Heart left ventricle (tissue), 13 donors: ENCODE measurements at regions not wholly inside any gene's neighbourhood (a gene's known extent, or its start where the extent isn't known, plus 50 kb on each side); places are given as distances from the start of the nearest gene placed in this dataset.

ENCODE experiments used
- POLR2A ChIP-seq, 2 donors: fragments of 450-650 bp; IDR thresholded peaks; one replicate each; pipeline ENCODE4 v1.6.1; 2017; ENCODE audit warnings: antibody characterized with exemption in 2 of 2, mild to moderate bottlenecking in 2 of 2, moderate library complexity in 2 of 2
- TF ChIP-seq, protein P1 (sequence below), 12 donors: fragments of 200-600 bp; sonication (generic) in 4 of 12; IDR thresholded peaks; one replicate each; pipeline versions ENCODE4 v1.5.0 to v1.8.0; 2018 to 2022; ENCODE audit warnings: antibody characterized with exemption in 12 of 12, mild to moderate bottlenecking in 5 of 12
- donor health status: ischemic (EF 13 %, LVEDD 7.1; RV severe dilation, severe dysfunction).
- donor health status: DM: no; HTN: yes; CAD: no.
- donor health status: DM: no; HTN: no; CAD: no.
- donor health status: ischemic (EF 25% LVEDD 6.9; RV normal size, moderate dysfunction).
- donor health status: ischemic (EF 25% LVEDD 5.7; RV mildly dilated, moderate dysfunction).
- donor health status: ischemic (EF 35%, LVEDD 5.7; RV mildly dilated, moderate dysfunction).
- donor health status: nonischemic (EF 11% LVEDD 7.7; RV severe dilation, severe dysfunction).
- donor health status: DM: yes; HTN: yes; CAD: no.
- donor health status: PGD.
- donor health status: ischemic (EF 29% LVEDD 5.4; RV normal size, mild dysfunction).
- donor health status: nonischemic (EF 23%, LVEDD 6.1; RV moderate dilation, normal function).

DNA sequence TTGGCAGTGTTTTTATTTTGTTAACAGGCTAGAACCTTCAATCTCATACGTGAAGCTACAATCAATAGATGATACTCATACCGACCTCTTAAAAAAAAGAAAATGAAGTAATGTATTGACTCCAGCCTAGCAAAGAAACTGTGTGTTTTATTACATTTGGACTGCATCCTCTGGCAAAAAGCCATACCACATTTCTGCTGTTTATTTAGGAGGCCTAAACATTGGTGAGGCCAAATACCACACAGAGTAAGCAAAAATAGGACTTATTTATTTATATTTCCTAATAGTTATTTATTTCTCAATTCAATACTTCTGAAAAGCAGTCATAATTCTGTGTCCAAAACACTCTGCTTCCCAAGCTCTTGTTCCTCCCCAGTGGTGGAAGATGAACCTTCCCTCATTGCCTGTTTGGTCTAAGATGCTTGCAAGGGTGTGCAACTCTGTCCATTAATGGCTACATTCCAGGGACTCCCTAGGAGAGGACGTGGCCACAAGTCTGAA lies 398.8 kb upstream of the KLF6 start:
- TF ChIP-seq, protein P1, sequence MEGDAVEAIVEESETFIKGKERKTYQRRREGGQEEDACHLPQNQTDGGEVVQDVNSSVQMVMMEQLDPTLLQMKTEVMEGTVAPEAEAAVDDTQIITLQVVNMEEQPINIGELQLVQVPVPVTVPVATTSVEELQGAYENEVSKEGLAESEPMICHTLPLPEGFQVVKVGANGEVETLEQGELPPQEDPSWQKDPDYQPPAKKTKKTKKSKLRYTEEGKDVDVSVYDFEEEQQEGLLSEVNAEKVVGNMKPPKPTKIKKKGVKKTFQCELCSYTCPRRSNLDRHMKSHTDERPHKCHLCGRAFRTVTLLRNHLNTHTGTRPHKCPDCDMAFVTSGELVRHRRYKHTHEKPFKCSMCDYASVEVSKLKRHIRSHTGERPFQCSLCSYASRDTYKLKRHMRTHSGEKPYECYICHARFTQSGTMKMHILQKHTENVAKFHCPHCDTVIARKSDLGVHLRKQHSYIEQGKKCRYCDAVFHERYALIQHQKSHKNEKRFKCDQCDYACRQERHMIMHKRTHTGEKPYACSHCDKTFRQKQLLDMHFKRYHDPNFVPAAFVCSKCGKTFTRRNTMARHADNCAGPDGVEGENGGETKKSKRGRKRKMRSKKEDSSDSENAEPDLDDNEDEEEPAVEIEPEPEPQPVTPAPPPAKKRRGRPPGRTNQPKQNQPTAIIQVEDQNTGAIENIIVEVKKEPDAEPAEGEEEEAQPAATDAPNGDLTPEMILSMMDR (IDR thresholded peaks at IDR 0.05): no peak
- no peak for TF ChIP-seq POLR2A (IDR thresholded peaks at IDR 0.05)
